H9 (cell line): ENCODE measurements at regions not wholly inside any gene's neighbourhood (a gene's known extent, or its start where the extent isn't known, plus 50 kb on each side); places are given as distances from the start of the nearest gene placed in this dataset.

Experiments
- DNase-seq: peaks from one replicate; pipeline ENCODE4 v3.0.0-alpha.2; 2017
- H2AFZ ChIP-seq: one replicate; pipeline ENCODE4 v1.6.1; 2013; ENCODE audit warnings: mild to moderate bottlenecking, low read length, control low read depth, moderate library complexity
- H2AK5ac ChIP-seq: 2 replicates; pipeline ENCODE4 v1.6.1; 2013; ENCODE audit warnings: low read length, control low read depth, mixed read lengths; ENCODE audit not compliant: insufficient read length
- H2BK120ac ChIP-seq: one replicate; pipeline ENCODE4 v1.6.1; 2013; ENCODE audit warnings: low read depth, mild to moderate bottlenecking, low read length, control low read depth, inconsistent platforms; ENCODE audit not compliant: poor library complexity, severe bottlenecking
- H2BK12ac ChIP-seq: 2 replicates; pipeline ENCODE4 v1.6.1; 2013; ENCODE audit warnings: low read length, control low read depth, mixed read lengths, low read depth; ENCODE audit not compliant: insufficient read length
- H2BK15ac ChIP-seq: 2 replicates; pipeline ENCODE4 v1.6.1; 2013; ENCODE audit warnings: low read depth, low read length, control low read depth
- H2BK20ac ChIP-seq: one replicate; pipeline ENCODE4 v1.6.1; 2013; ENCODE audit warnings: low read depth, mild to moderate bottlenecking, low read length, control low read depth, inconsistent platforms; ENCODE audit not compliant: poor library complexity, severe bottlenecking
- H2BK5ac ChIP-seq: 2 replicates; pipeline ENCODE4 v1.6.1; 2013; ENCODE audit warnings: low read length, control low read depth, mixed read lengths; ENCODE audit not compliant: insufficient read length
- H3K14ac ChIP-seq: 2 replicates; pipeline ENCODE4 v1.6.1; 2013; ENCODE audit warnings: low read length, control low read depth; ENCODE audit not compliant: insufficient read depth
- H3K18ac ChIP-seq: 2 replicates; pipeline ENCODE4 v1.6.1; 2013; ENCODE audit warnings: low read depth, mild to moderate bottlenecking, mixed read lengths, low read length, control low read depth; ENCODE audit not compliant: insufficient read length
- H3K23ac ChIP-seq: 2 replicates; pipeline ENCODE4 v1.6.1; 2013; ENCODE audit warnings: low read length, control low read depth, mixed read lengths, low read depth; ENCODE audit not compliant: insufficient read length
- H3K23me2 ChIP-seq: 2 replicates; pipeline ENCODE4 v1.6.1; 2013; ENCODE audit warnings: low read depth, mild to moderate bottlenecking, mixed read lengths, low read length, control low read depth; ENCODE audit not compliant: insufficient read length, poor library complexity, severe bottlenecking
- H3K27ac ChIP-seq: 2 replicates; pipeline ENCODE4 v1.5.1; 2013; ENCODE audit warnings: low read length, control low read depth, mixed read lengths, low read depth; ENCODE audit not compliant: insufficient read length
- H3K27me3 ChIP-seq: 2 replicates; pipeline ENCODE4 v1.6.1; 2013; ENCODE audit warnings: low read length, control low read depth, inconsistent platforms; ENCODE audit not compliant: insufficient read depth
- H3K4ac ChIP-seq: 2 replicates; pipeline ENCODE4 v1.6.1; 2013; ENCODE audit warnings: low read depth, mild to moderate bottlenecking, control low read depth, inconsistent platforms, low read length, moderate library complexity
- H3K4me1 ChIP-seq: 2 replicates; pipeline ENCODE4 v1.6.1; 2013; ENCODE audit warnings: low read length, control low read depth, inconsistent platforms; ENCODE audit not compliant: insufficient read depth
- H3K4me2 ChIP-seq: 2 replicates; pipeline ENCODE4 v1.6.1; 2013; ENCODE audit warnings: low read length, control low read depth, mixed read lengths; ENCODE audit not compliant: insufficient read length, insufficient read depth
- H3K56ac ChIP-seq: 2 replicates; pipeline ENCODE4 v1.6.1; 2013; ENCODE audit warnings: low read depth, mild to moderate bottlenecking, mixed read lengths, low read length, control low read depth; ENCODE audit not compliant: insufficient read length
- H3K79me1 ChIP-seq: 2 replicates; pipeline ENCODE4 v1.6.1; 2013; ENCODE audit warnings: low read depth, mild to moderate bottlenecking, moderate library complexity, low read length, control low read depth, inconsistent platforms; ENCODE audit not compliant: insufficient read depth, poor library complexity, severe bottlenecking
- H3K79me2 ChIP-seq: 2 replicates; pipeline ENCODE4 v1.6.1; 2013; ENCODE audit warnings: low read length, control low read depth, inconsistent platforms; ENCODE audit not compliant: insufficient read depth
- H3K9ac ChIP-seq: 2 replicates; pipeline ENCODE4 v1.6.1; 2013; ENCODE audit warnings: low read length, control low read depth, mixed read lengths; ENCODE audit not compliant: insufficient read length; ENCODE audit errors: extremely low read depth
- H3K9me3 ChIP-seq: one replicate; pipeline ENCODE4 v1.6.1; 2013; ENCODE audit warnings: low read depth, low read length, inconsistent platforms; ENCODE audit not compliant: control insufficient read depth
- H3T11ph ChIP-seq: one replicate; pipeline ENCODE4 v1.6.1; 2013; ENCODE audit warnings: mild to moderate bottlenecking, low read length, control low read depth, inconsistent platforms
- H4K20me1 ChIP-seq: one replicate; pipeline ENCODE4 v1.6.1; 2013; ENCODE audit not compliant: control insufficient read depth, insufficient read length, insufficient read depth
- H4K5ac ChIP-seq: 2 replicates; pipeline ENCODE4 v1.6.1; 2013; ENCODE audit warnings: low read depth, mild to moderate bottlenecking, mixed read lengths, low read length, control low read depth; ENCODE audit not compliant: insufficient read length
- H4K8ac ChIP-seq: replicated peaks from 2 replicates; pipeline ENCODE4 v1.6.1; 2013; ENCODE audit warnings: low read length, control low read depth, mixed read lengths, low read depth; ENCODE audit not compliant: insufficient read length
- H4K91ac ChIP-seq: 2 replicates; pipeline ENCODE4 v1.6.1; 2013; ENCODE audit warnings: low read depth, mild to moderate bottlenecking, moderate library complexity, mixed read lengths, low read length, control low read depth; ENCODE audit not compliant: insufficient read length
- H3K27ac Mint-ChIP-seq, 3 experiments: 2 replicates in 2 of 3; 3 replicates in 1 of 3; pipeline ENCODE4 v1.8.0; 2020 to 2021; ENCODE audit warnings: mixed read lengths in 3 of 3, mild to moderate bottlenecking in 1 of 3, moderate library complexity in 1 of 3
- H3K27me3 Mint-ChIP-seq: 2 replicates; pipeline ENCODE4 v1.8.0; 2021; ENCODE audit warnings: low read depth, mild to moderate bottlenecking, moderate library complexity, mixed read lengths
- H3K36me3 Mint-ChIP-seq, 3 experiments: 2 replicates in 2 of 3; 3 replicates in 1 of 3; pipeline ENCODE4 v1.8.0; 2020 to 2021; ENCODE audit warnings: low read depth in 3 of 3, mixed read lengths in 3 of 3; ENCODE audit not compliant: insufficient read depth in 1 of 3
- H3K4me1 Mint-ChIP-seq, 2 experiments: 2 replicates each; pipeline ENCODE4 v1.8.0; 2020; ENCODE audit warnings: mixed read lengths in 2 of 2
- H3K4me3 Mint-ChIP-seq, 2 experiments: 2 replicates in 1 of 2; 3 replicates in 1 of 2; pipeline ENCODE4 v1.8.0; 2020 to 2021; ENCODE audit warnings: mild to moderate bottlenecking in 2 of 2, mixed read lengths in 2 of 2, moderate library complexity in 1 of 2
- H3K9me3 Mint-ChIP-seq, 2 experiments: 2 replicates in 1 of 2; 3 replicates in 1 of 2; pipeline ENCODE4 v1.8.0; 2020; ENCODE audit warnings: mild to moderate bottlenecking in 2 of 2, mixed read lengths in 2 of 2, moderate library complexity in 1 of 2
- CTCF ChIP-seq: fragments of 200-600 bp; sonication (generic); conservative IDR thresholded peaks from 3 replicates; pipeline ENCODE4 v1.8.0; 2021; ENCODE audit warnings: antibody characterized with exemption, mild to moderate bottlenecking
- WGBS: extraction: QIAGEN DNeasy Blood & Tissue Kit; methylation state at CpG from one replicate; pipeline ENCODE4 v1.1.7; 2013; ENCODE audit warnings: missing lambda C conversion rate, low lambda C conversion rate, mixed read lengths; ENCODE audit not compliant: insufficient read length; ENCODE audit errors: extremely low coverage; 5-methylcytosine and 5-hydroxymethylcytosine counted together

- Histone ChIP-seq H3K9ac (no peak overlapping the region), H4K5ac (no peak overlapping the region), H2BK5ac (no peak overlapping the region), H4K20me1 (no peaks in the 10 kb centered on the region), H3K4me1 (peaks cover 12% of the 10 kb centered on the region; the same call in 1 of the 2 replicates), H4K8ac (no peak overlapping the region), H3K23me2 (no peaks in the 10 kb centered on the region), H2BK20ac (no peak overlapping the region), H3K14ac (no peak overlapping the region), H2AK5ac (no peak overlapping the region), H3K56ac (no peak overlapping the region), H3T11ph (no peak overlapping the region), H3K79me1 (no peaks in the 10 kb centered on the region), H4K91ac (no peak overlapping the region), H2BK15ac (peak overlapping the region; percentile 57; the same call in 1 of the 2 replicates), H3K27me3 (no peaks in the 10 kb centered on the region; the same call in 1 of the 2 replicates), H2BK12ac (no peak overlapping the region), H3K27ac (no peak overlapping the region), H2BK120ac (no peak overlapping the region), H3K4ac (no peak overlapping the region), H2AFZ (no peak overlapping the region), H3K23ac (no peak overlapping the region), H3K18ac (no peak overlapping the region), H3K79me2 (no peaks in the 10 kb centered on the region), H3K9me3 (no peaks in the 10 kb centered on the region), H3K4me2 (no peak overlapping the region)
- TF ChIP-seq CTCF, result no peak
- DNase-seq, result no peak
- WGBS, result no CpG with 5 or more reads among the region's 13 CpGs
- no peaks in the 10 kb centered on the region for H3K9me3 Mint-ChIP-seq
- no peak overlapping the region for H3K4me3 Mint-ChIP-seq
- 0 out of 7 replicates have a peak overlapping the region, but pooled peaks of 1 of the 3 experiments have one; percentile 65 for H3K27ac Mint-ChIP-seq
- peaks cover 5% of the 10 kb centered on the region for H3K27me3 Mint-ChIP-seq
- peaks cover 59 to 61% of the 10 kb centered on the region in 2 experiments for H3K4me1 Mint-ChIP-seq
- no peaks in the 10 kb centered on the region for H3K36me3 Mint-ChIP-seq
These were observed 344.9 kb downstream of the BRD1 start for GRCh38 chr22:49482811-49483210.
